ENCODE measurements at regions not wholly inside any gene's neighbourhood (a gene's known extent, or its start where the extent isn't known, plus 50 kb on each side); places are given as distances from the start of the nearest gene placed in this dataset.

DNA sequence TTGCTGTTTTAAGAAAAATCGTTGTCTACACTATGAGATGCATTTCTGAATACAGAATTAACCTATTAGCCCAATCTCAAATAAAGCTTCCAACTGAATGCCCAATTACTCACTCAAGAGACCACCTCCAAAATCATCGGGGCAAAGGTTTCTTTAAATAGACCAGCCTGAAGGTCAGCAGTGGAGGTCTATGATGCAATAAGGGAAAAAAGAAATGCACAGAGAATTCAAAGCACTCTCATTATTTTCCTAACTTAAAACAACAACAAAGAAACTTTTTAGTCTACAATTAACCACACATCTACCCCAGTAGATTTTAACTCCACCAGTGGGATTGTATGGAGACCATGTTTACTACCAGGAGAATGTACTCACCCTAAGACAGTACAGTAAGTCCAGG, 657.7 kb upstream of the CCDC54 start (continued):
- TF ChIP-seq, protein P1, sequence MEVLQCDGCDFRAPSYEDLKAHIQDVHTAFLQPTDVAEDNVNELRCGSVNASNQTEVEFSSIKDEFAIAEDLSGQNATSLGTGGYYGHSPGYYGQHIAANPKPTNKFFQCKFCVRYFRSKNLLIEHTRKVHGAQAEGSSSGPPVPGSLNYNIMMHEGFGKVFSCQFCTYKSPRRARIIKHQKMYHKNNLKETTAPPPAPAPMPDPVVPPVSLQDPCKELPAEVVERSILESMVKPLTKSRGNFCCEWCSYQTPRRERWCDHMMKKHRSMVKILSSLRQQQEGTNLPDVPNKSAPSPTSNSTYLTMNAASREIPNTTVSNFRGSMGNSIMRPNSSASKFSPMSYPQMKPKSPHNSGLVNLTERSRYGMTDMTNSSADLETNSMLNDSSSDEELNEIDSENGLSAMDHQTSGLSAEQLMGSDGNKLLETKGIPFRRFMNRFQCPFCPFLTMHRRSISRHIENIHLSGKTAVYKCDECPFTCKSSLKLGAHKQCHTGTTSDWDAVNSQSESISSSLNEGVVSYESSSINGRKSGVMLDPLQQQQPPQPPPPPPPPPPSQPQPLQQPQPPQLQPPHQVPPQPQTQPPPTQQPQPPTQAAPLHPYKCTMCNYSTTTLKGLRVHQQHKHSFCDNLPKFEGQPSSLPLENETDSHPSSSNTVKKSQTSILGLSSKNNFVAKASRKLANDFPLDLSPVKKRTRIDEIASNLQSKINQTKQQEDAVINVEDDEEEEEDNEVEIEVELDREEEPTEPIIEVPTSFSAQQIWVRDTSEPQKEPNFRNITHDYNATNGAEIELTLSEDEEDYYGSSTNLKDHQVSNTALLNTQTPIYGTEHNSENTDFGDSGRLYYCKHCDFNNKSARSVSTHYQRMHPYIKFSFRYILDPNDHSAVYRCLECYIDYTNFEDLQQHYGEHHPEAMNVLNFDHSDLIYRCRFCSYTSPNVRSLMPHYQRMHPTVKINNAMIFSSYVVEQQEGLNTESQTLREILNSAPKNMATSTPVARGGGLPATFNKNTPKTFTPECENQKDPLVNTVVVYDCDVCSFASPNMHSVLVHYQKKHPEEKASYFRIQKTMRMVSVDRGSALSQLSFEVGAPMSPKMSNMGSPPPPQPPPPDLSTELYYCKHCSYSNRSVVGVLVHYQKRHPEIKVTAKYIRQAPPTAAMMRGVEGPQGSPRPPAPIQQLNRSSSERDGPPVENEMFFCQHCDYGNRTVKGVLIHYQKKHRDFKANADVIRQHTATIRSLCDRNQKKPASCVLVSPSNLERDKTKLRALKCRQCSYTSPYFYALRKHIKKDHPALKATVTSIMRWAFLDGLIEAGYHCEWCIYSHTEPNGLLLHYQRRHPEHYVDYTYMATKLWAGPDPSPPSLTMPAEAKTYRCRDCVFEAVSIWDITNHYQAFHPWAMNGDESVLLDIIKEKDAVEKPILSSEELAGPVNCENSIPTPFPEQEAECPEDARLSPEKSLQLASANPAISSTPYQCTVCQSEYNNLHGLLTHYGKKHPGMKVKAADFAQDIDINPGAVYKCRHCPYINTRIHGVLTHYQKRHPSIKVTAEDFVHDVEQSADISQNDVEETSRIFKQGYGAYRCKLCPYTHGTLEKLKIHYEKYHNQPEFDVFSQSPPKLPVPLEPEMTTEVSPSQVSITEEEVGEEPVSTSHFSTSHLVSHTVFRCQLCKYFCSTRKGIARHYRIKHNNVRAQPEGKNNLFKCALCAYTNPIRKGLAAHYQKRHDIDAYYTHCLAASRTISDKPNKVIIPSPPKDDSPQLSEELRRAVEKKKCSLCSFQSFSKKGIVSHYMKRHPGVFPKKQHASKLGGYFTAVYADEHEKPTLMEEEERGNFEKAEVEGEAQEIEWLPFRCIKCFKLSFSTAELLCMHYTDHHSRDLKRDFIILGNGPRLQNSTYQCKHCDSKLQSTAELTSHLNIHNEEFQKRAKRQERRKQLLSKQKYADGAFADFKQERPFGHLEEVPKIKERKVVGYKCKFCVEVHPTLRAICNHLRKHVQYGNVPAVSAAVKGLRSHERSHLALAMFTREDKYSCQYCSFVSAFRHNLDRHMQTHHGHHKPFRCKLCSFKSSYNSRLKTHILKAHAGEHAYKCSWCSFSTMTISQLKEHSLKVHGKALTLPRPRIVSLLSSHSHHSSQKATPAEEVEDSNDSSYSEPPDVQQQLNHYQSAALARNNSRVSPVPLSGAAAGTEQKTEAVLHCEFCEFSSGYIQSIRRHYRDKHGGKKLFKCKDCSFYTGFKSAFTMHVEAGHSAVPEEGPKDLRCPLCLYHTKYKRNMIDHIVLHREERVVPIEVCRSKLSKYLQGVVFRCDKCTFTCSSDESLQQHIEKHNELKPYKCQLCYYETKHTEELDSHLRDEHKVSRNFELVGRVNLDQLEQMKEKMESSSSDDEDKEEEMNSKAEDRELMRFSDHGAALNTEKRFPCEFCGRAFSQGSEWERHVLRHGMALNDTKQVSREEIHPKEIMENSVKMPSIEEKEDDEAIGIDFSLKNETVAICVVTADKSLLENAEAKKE (CRISPR knock-in tag; IDR thresholded peaks at IDR 0.05) = no peak
- TF ChIP-seq POLR2AphosphoS5 (IDR thresholded peaks at IDR 0.05; ENCODE audit: low read depth) (no peak), STAT1 (IDR thresholded peaks at IDR 0.05; ENCODE audit: unreplicated experiment) (no peak), JUNB (IDR thresholded peaks at IDR 0.05; ENCODE audit: unreplicated experiment) (no peak), CREB1 (CRISPR knock-in tag; IDR thresholded peaks at IDR 0.05; ENCODE audit: low read depth) (no peak), EZH2 (IDR thresholded peaks at IDR 0.05; ENCODE audit: low read depth, unreplicated experiment) (no peak), ZNF331 (CRISPR knock-in tag; IDR thresholded peaks at IDR 0.05; ENCODE audit: low read depth) (no peak), NANOG (IDR thresholded peaks at IDR 0.05; ENCODE audit: borderline replicate concordance) (no peak), EZH2phosphoT487 (IDR thresholded peaks at IDR 0.05; ENCODE audit: unreplicated experiment) (no peak)
- TF ChIP-seq, protein P2, sequence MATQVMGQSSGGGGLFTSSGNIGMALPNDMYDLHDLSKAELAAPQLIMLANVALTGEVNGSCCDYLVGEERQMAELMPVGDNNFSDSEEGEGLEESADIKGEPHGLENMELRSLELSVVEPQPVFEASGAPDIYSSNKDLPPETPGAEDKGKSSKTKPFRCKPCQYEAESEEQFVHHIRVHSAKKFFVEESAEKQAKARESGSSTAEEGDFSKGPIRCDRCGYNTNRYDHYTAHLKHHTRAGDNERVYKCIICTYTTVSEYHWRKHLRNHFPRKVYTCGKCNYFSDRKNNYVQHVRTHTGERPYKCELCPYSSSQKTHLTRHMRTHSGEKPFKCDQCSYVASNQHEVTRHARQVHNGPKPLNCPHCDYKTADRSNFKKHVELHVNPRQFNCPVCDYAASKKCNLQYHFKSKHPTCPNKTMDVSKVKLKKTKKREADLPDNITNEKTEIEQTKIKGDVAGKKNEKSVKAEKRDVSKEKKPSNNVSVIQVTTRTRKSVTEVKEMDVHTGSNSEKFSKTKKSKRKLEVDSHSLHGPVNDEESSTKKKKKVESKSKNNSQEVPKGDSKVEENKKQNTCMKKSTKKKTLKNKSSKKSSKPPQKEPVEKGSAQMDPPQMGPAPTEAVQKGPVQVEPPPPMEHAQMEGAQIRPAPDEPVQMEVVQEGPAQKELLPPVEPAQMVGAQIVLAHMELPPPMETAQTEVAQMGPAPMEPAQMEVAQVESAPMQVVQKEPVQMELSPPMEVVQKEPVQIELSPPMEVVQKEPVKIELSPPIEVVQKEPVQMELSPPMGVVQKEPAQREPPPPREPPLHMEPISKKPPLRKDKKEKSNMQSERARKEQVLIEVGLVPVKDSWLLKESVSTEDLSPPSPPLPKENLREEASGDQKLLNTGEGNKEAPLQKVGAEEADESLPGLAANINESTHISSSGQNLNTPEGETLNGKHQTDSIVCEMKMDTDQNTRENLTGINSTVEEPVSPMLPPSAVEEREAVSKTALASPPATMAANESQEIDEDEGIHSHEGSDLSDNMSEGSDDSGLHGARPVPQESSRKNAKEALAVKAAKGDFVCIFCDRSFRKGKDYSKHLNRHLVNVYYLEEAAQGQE (IDR thresholded peaks at IDR 0.05; ENCODE audit: unreplicated experiment) = no peak
- TF ChIP-seq, protein P3, sequence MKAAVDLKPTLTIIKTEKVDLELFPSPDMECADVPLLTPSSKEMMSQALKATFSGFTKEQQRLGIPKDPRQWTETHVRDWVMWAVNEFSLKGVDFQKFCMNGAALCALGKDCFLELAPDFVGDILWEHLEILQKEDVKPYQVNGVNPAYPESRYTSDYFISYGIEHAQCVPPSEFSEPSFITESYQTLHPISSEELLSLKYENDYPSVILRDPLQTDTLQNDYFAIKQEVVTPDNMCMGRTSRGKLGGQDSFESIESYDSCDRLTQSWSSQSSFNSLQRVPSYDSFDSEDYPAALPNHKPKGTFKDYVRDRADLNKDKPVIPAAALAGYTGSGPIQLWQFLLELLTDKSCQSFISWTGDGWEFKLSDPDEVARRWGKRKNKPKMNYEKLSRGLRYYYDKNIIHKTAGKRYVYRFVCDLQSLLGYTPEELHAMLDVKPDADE (IDR thresholded peaks at IDR 0.05) = no peak

All from GM23338 (cell line).